ENCODE measurements at regions not wholly inside any gene's neighbourhood (a gene's known extent, or its start where the extent isn't known, plus 50 kb on each side); places are given as distances from the start of the nearest gene placed in this dataset.

GRCh38 chr3:106737265-106737664, 640.0 kb upstream of the CCDC54 start:
- H3K27me3 Mint-ChIP-seq (ENCODE audit: unreplicated experiment), result no peaks in the 10 kb centered on the region
- H3K36me3 Mint-ChIP-seq (ENCODE audit: low read depth, unreplicated experiment), result no peaks in the 10 kb centered on the region
- H3K4me1 Mint-ChIP-seq (ENCODE audit: unreplicated experiment), result no peaks in the 10 kb centered on the region
- DNase-seq (ENCODE audit: low spot score), result no peak
- H3K9me3 Mint-ChIP-seq (ENCODE audit: unreplicated experiment), result no peaks in the 10 kb centered on the region
- TF ChIP-seq CTCF (IDR thresholded peaks at IDR 0.05; ENCODE audit: unreplicated experiment), result no peak
- H3K4me3 Mint-ChIP-seq (ENCODE audit: unreplicated experiment), result no peak overlapping the region
- H3K27ac Mint-ChIP-seq (ENCODE audit: unreplicated experiment), result no peak overlapping the region

GRCh38 chr3:106740116-106740515, 637.1 kb upstream of the CCDC54 start:
- no peak overlapping the region for H3K27ac Mint-ChIP-seq (ENCODE audit: unreplicated experiment)
- TF ChIP-seq CTCF (IDR thresholded peaks at IDR 0.05; ENCODE audit: unreplicated experiment), result no peak
- no peaks in the 10 kb centered on the region for H3K4me1 Mint-ChIP-seq (ENCODE audit: unreplicated experiment)
- no peak overlapping the region for H3K4me3 Mint-ChIP-seq (ENCODE audit: unreplicated experiment)
- H3K9me3 Mint-ChIP-seq (ENCODE audit: unreplicated experiment), result no peaks in the 10 kb centered on the region
- no peak for DNase-seq (ENCODE audit: low spot score)
- H3K27me3 Mint-ChIP-seq (ENCODE audit: unreplicated experiment), result no peaks in the 10 kb centered on the region
- H3K36me3 Mint-ChIP-seq (ENCODE audit: low read depth, unreplicated experiment), result no peaks in the 10 kb centered on the region

- DNase-seq (ENCODE audit: low spot score), result no peak
- no peaks in the 10 kb centered on the region for H3K27me3 Mint-ChIP-seq (ENCODE audit: unreplicated experiment)
- peaks cover 4% of the 10 kb centered on the region for H3K4me1 Mint-ChIP-seq (ENCODE audit: unreplicated experiment)
- no peaks in the 10 kb centered on the region for H3K36me3 Mint-ChIP-seq (ENCODE audit: low read depth, unreplicated experiment)
- H3K9me3 Mint-ChIP-seq (ENCODE audit: unreplicated experiment), result no peaks in the 10 kb centered on the region
- no peak overlapping the region for H3K4me3 Mint-ChIP-seq (ENCODE audit: unreplicated experiment)
- no peak overlapping the region for H3K27ac Mint-ChIP-seq (ENCODE audit: unreplicated experiment)
- TF ChIP-seq CTCF (IDR thresholded peaks at IDR 0.05; ENCODE audit: unreplicated experiment), result no peak
These were observed 631.7 kb upstream of the CCDC54 start for GRCh38 chr3:106745344-106746168.

GRCh38 chr3:106746286-106746685, 631.0 kb upstream of the CCDC54 start:
- no peaks in the 10 kb centered on the region for H3K27me3 Mint-ChIP-seq (ENCODE audit: unreplicated experiment)
- no peak overlapping the region for H3K4me3 Mint-ChIP-seq (ENCODE audit: unreplicated experiment)
- peaks cover 4% of the 10 kb centered on the region for H3K4me1 Mint-ChIP-seq (ENCODE audit: unreplicated experiment)
- no peak for DNase-seq (ENCODE audit: low spot score)
- H3K9me3 Mint-ChIP-seq (ENCODE audit: unreplicated experiment), result no peaks in the 10 kb centered on the region
- TF ChIP-seq CTCF (IDR thresholded peaks at IDR 0.05; ENCODE audit: unreplicated experiment), result no peak
- no peaks in the 10 kb centered on the region for H3K36me3 Mint-ChIP-seq (ENCODE audit: low read depth, unreplicated experiment)
- H3K27ac Mint-ChIP-seq (ENCODE audit: unreplicated experiment), result no peak overlapping the region

GRCh38 chr3:106748472-106749262, 628.6 kb upstream of the CCDC54 start:
- no peak for DNase-seq (ENCODE audit: low spot score)
- Mint-ChIP-seq H3K27ac (ENCODE audit: unreplicated experiment) (no peak overlapping the region), H3K4me3 (ENCODE audit: unreplicated experiment) (no peak overlapping the region), H3K9me3 (ENCODE audit: unreplicated experiment) (no peaks in the 10 kb centered on the region), H3K36me3 (ENCODE audit: low read depth, unreplicated experiment) (no peaks in the 10 kb centered on the region), H3K4me1 (ENCODE audit: unreplicated experiment) (peaks cover 4% of the 10 kb centered on the region), H3K27me3 (ENCODE audit: unreplicated experiment) (peaks cover 2% of the 10 kb centered on the region)
- no peak for TF ChIP-seq CTCF (IDR thresholded peaks at IDR 0.05; ENCODE audit: unreplicated experiment)

Measured in endothelial cell (in vitro differentiated cells).